ENCODE measurements at regions not wholly inside any gene's neighbourhood (a gene's known extent, or its start where the extent isn't known, plus 50 kb on each side); places are given as distances from the start of the nearest gene placed in this dataset.

- DNase-seq = no peak
Observed at GRCh38 chr10:123502983-123503382, 163.2 kb upstream of the GPR26 start.

GRCh38 chr10:123506455-123506854 is 159.7 kb upstream of the GPR26 start:
- DNase-seq = no peak

GRCh38 chr10:123507298-123507697 is 158.9 kb upstream of the GPR26 start:
- no peak for DNase-seq

GRCh38 chr10:123509338-123509737 is 156.8 kb upstream of the GPR26 start:
- DNase-seq = no peak

- DNase-seq = no peak
Observed at GRCh38 chr10:123512901-123513775, 153.0 kb upstream of the GPR26 start.

GRCh38 chr10:123513870-123514269 is 152.3 kb upstream of the GPR26 start:
- DNase-seq = no peak

GRCh38 chr10:123514996-123515395 is 151.2 kb upstream of the GPR26 start:
- DNase-seq = no peak

- DNase-seq = no peak
Observed at GRCh38 chr10:123515661-123516060, 150.5 kb upstream of the GPR26 start.

GRCh38 chr10:123516291-123516690 is 149.9 kb upstream of the GPR26 start:
- no peak for DNase-seq

- DNase-seq = no peak
Observed at GRCh38 chr10:123517426-123517825, 148.7 kb upstream of the GPR26 start.

- DNase-seq = no peak
Observed at GRCh38 chr10:123517901-123518300, 148.3 kb upstream of the GPR26 start.

- DNase-seq = no peak
Observed at GRCh38 chr10:123518765-123519164, 147.4 kb upstream of the GPR26 start.

GRCh38 chr10:123519861-123520260 is 146.3 kb upstream of the GPR26 start:
- DNase-seq = no peak

- DNase-seq = no peak
Observed at GRCh38 chr10:123521076-123521475, 145.1 kb upstream of the GPR26 start.

- DNase-seq = no peak
Observed at GRCh38 chr10:123521556-123521955, 144.6 kb upstream of the GPR26 start.

GRCh38 chr10:123522702-123523312 is 143.3 kb upstream of the GPR26 start:
- no peak for DNase-seq

- DNase-seq = no peak
Observed at GRCh38 chr10:123523833-123524232, 142.3 kb upstream of the GPR26 start.

- DNase-seq = no peak
Observed at GRCh38 chr10:123526356-123527064, 139.6 kb upstream of the GPR26 start.

- no peak for DNase-seq
Observed at GRCh38 chr10:123527151-123527550, 139.0 kb upstream of the GPR26 start.

GRCh38 chr10:123529146-123529760 is 136.9 kb upstream of the GPR26 start:
- DNase-seq = no peak

- peak in 1 of 2 donors; percentile 1 for DNase-seq
Observed at GRCh38 chr10:123530166-123530870, 135.8 kb upstream of the GPR26 start.

GRCh38 chr10:123535386-123535785 is 130.8 kb upstream of the GPR26 start:
- no peak for DNase-seq

Data from hippocampal formation (tissue), 2 donors.